ENCODE measurements at regions not wholly inside any gene's neighbourhood (a gene's known extent, or its start where the extent isn't known, plus 50 kb on each side); places are given as distances from the start of the nearest gene placed in this dataset.

DNA sequence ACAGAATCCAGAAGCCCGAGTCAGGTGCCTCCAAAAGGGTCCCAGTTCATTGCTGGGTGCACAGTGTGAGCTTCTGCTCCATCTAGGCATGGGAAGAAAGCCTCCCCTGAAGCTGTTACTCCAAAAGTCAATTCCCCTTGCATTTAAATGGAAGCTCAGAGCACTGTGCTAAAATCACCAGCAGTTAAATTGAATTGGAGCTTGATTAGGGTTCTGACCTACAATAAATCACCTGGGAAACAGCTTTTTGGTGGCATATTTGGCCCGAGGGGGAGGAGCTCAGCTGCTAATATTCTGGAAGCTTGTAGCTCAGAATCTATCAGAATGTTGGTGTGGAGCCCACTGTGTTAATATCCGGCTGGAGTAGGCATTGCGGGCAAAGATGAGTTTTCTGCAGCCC, 87.1 kb upstream of the RGMA start:
- TF ChIP-seq, protein P1, sequence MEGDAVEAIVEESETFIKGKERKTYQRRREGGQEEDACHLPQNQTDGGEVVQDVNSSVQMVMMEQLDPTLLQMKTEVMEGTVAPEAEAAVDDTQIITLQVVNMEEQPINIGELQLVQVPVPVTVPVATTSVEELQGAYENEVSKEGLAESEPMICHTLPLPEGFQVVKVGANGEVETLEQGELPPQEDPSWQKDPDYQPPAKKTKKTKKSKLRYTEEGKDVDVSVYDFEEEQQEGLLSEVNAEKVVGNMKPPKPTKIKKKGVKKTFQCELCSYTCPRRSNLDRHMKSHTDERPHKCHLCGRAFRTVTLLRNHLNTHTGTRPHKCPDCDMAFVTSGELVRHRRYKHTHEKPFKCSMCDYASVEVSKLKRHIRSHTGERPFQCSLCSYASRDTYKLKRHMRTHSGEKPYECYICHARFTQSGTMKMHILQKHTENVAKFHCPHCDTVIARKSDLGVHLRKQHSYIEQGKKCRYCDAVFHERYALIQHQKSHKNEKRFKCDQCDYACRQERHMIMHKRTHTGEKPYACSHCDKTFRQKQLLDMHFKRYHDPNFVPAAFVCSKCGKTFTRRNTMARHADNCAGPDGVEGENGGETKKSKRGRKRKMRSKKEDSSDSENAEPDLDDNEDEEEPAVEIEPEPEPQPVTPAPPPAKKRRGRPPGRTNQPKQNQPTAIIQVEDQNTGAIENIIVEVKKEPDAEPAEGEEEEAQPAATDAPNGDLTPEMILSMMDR (IDR thresholded peaks at IDR 0.05; ENCODE audit: insufficient read depth, low read depth, low read length), result no peak
- TF ChIP-seq EZH2 (IDR thresholded peaks at IDR 0.05; ENCODE audit: insufficient read depth, low read length), result no peak
